Endothelial cell of umbilical vein (primary cell): ENCODE measurements at regions not wholly inside any gene's neighbourhood (a gene's known extent, or its start where the extent isn't known, plus 50 kb on each side); places are given as distances from the start of the nearest gene placed in this dataset.

Source experiments
- BruUV-seq: library from RNA; stranded (reverse); fragments of 400-500 nt; replicated peaks from 2 replicates; lab custom pipeline; 2021; lab: Mats Ljungman, UMichigan
- CTCF ChIA-PET: fragments of 300-600, 350-600 bp; sonication (Branson Sonifier 250); formaldehyde crosslinking; loops from one replicate; lab custom pipeline; 2021; ENCODE audit warnings: antibody characterized with exemption, inconsistent platforms; lab: Charles Lee
- POLR2A ChIA-PET: fragments of 300-600, 350-600 bp; sonication (Branson Sonifier 250); formaldehyde crosslinking; loops from one replicate; lab custom pipeline; 2021; ENCODE audit warnings: antibody characterized with exemption, inconsistent platforms; lab: Charles Lee
- DNase-seq: peaks from one replicate; pipeline ENCODE4 v3.0.0-alpha.2; 2011; ENCODE audit warnings: low read depth, low spot score
- FAIRE-seq: peaks from 2 replicates; lab custom pipeline; 2011; peaks lifted over from hg19 to GRCh38; lab: Jason Lieb, UNC
- H2AFZ ChIP-seq: 2 replicates; pipeline ENCODE4 v1.6.0; 2012; ENCODE audit warnings: low read depth, low read length, control low read depth, inconsistent platforms
- H3K27ac ChIP-seq: 2 replicates; pipeline ENCODE4 v1.5.1; 2011; ENCODE audit warnings: low read depth, mild to moderate bottlenecking, control low read depth, low read length, moderate library complexity; ENCODE audit not compliant: insufficient read depth
- H3K27me3 ChIP-seq, 2 experiments: 2 replicates each; pipeline versions ENCODE4 v1.6.0 to v1.6.1; 2011; ENCODE audit warnings: low read length in 2 of 2, mixed read lengths in 1 of 2; ENCODE audit not compliant: control insufficient read depth in 2 of 2, insufficient read depth in 2 of 2
- H3K36me3 ChIP-seq, 2 experiments: 2 replicates in 1 of 2; 3 replicates in 1 of 2; pipeline ENCODE4 v1.5.1; 2011; ENCODE audit warnings: low read length in 2 of 2, mild to moderate bottlenecking in 1 of 2, moderate library complexity in 1 of 2; ENCODE audit not compliant: control insufficient read depth in 2 of 2, insufficient read depth in 2 of 2; ENCODE audit errors: extremely low read depth in 1 of 2
- H3K4me1 ChIP-seq: 3 replicates; pipeline ENCODE4 v1.5.1; 2011; ENCODE audit warnings: mild to moderate bottlenecking, low read length; ENCODE audit not compliant: control insufficient read depth, insufficient read depth; ENCODE audit errors: extremely low read depth
- H3K4me2 ChIP-seq: 2 replicates; pipeline ENCODE4 v1.6.1; 2011; ENCODE audit warnings: low read length, control low read depth, mixed read lengths; ENCODE audit not compliant: insufficient read depth
- H3K4me3 ChIP-seq, 3 experiments: fragments of 200-600 bp in 1 of 3; sonication (generic), shearing (Covaris generic) in 1 of 3; replicated peaks in 1 of 3; 2 replicates each; pipeline ENCODE4 v1.5.1; 2011 to 2016; ENCODE audit warnings: control low read depth in 3 of 3, low read length in 3 of 3, mild to moderate bottlenecking in 2 of 3, inconsistent platforms in 1 of 3, low read depth in 1 of 3, moderate library complexity in 1 of 3; ENCODE audit not compliant: insufficient read depth in 1 of 3
- H3K79me2 ChIP-seq: 2 replicates; pipeline ENCODE4 v1.6.0; 2012; ENCODE audit warnings: low read length, inconsistent platforms; ENCODE audit not compliant: control insufficient read depth, insufficient read depth
- H3K9ac ChIP-seq: replicated peaks from 2 replicates; pipeline ENCODE3; 2011; ENCODE audit warnings: low read length, control low read depth; ENCODE audit not compliant: insufficient read depth; ENCODE audit errors: extremely low read depth
- H3K9me1 ChIP-seq: replicated peaks from 3 replicates; pipeline ENCODE4 v1.6.0; 2011; ENCODE audit warnings: mild to moderate bottlenecking, low read length; ENCODE audit not compliant: control insufficient read depth, insufficient read depth; ENCODE audit errors: extremely low read depth
- H3K9me3 ChIP-seq: replicated peaks from 2 replicates; pipeline ENCODE4 v1.5.1; 2012; ENCODE audit warnings: low read length, inconsistent platforms; ENCODE audit not compliant: control insufficient read depth, insufficient read depth
- H4K20me1 ChIP-seq: replicated peaks from 2 replicates; pipeline ENCODE3; 2011; ENCODE audit warnings: mild to moderate bottlenecking, low read length; ENCODE audit not compliant: control insufficient read depth, insufficient read depth; ENCODE audit errors: extremely low read depth
- CTCF ChIP-seq, 2 donors: IDR thresholded peaks; 1 replicate in 1 of 2; 2 replicates in 1 of 2; pipeline ENCODE4 v1.5.1; 2011; ENCODE audit warnings: low read length in 2 of 2, mild to moderate bottlenecking in 2 of 2, moderate library complexity in 2 of 2, control low read depth in 1 of 2, inconsistent platforms in 1 of 2, low read depth in 1 of 2; ENCODE audit not compliant: insufficient read depth in 1 of 2; ENCODE audit errors: extremely low read depth in 1 of 2
- EZH2 ChIP-seq: IDR thresholded peaks from 2 replicates; pipeline ENCODE4 v1.6.1; 2012; ENCODE audit warnings: borderline replicate concordance, low read depth, mild to moderate bottlenecking, moderate library complexity, low read length, inconsistent platforms; ENCODE audit not compliant: severe bottlenecking
- FOS ChIP-seq: IDR thresholded peaks from 2 replicates; pipeline ENCODE4 v1.6.1; 2011; ENCODE audit warnings: mild to moderate bottlenecking, low read length, moderate library complexity, borderline replicate concordance; ENCODE audit not compliant: insufficient read depth
- GATA2 ChIP-seq: IDR thresholded peaks from 2 replicates; pipeline ENCODE4 v1.7.0; 2011; ENCODE audit warnings: low read depth, mild to moderate bottlenecking, moderate library complexity, mixed read lengths, low read length; ENCODE audit not compliant: insufficient read length, insufficient read depth
- JUN ChIP-seq: IDR thresholded peaks from 2 replicates; pipeline ENCODE4 v1.6.1; 2011; ENCODE audit warnings: borderline replicate concordance, low read depth; ENCODE audit not compliant: insufficient read length, insufficient read depth
- MAX ChIP-seq: IDR thresholded peaks from 2 replicates; pipeline ENCODE4 v1.6.1; 2011; ENCODE audit not compliant: insufficient read depth, insufficient read length
- MYC ChIP-seq: IDR thresholded peaks from one replicate; pipeline ENCODE4 v1.6.1; 2011; ENCODE audit warnings: mild to moderate bottlenecking, low read depth, low read length
- POLR2A ChIP-seq: IDR thresholded peaks from 2 replicates; pipeline ENCODE4 v1.6.1; 2012; ENCODE audit warnings: low read depth, mild to moderate bottlenecking, control low read depth, low read length
- POLR2AphosphoS5 ChIP-seq: IDR thresholded peaks from 2 replicates; pipeline ENCODE4 v1.6.1; 2012; ENCODE audit warnings: low read depth, mild to moderate bottlenecking, control low read depth, low read length, moderate library complexity; ENCODE audit not compliant: insufficient read depth
- dilution Hi-C: fragments of 300-500 bp; cut with MboI; formaldehyde crosslinking; loops from one replicate; pipeline ENCODE4 v1.15.0; 2019; ENCODE audit warnings: low sequenced_read_pairs; ENCODE audit not compliant: extremely low pct_ligation_motif_present
- intact Hi-C: fragments of 100-400 bp; cut with micrococcal nuclease; formaldehyde crosslinking; loops from one replicate; pipeline ENCODE4 v1.10.0; 2022

DNA sequence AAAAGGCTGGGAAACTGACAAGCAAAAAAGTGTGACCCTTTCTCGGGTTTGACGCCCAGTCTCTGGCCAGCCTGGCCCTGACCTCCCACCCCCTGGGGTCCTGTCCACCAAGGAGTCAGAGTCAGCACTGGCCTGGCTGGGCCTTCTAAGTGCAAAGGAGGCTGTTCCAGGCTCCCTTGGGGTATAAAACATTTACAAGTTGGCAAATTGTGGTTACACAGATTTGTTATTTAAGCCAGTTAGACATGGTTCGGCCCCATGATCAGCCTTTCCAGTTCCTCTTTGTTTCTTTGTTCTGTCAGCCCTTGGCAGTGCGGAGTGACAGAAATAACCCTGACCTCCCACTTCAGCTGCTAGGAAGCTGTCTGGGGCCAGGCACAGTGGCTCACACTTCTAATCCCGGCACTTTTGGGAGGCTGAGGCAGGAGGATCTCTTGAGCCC, 161.6 kb upstream of the RAB4A start:
- Histone ChIP-seq H3K79me2 (no peaks in the 10 kb centered on the region), H2AFZ (no peak overlapping the region), H3K36me3 (no peaks in the 10 kb centered on the region), H4K20me1 (no peaks in the 10 kb centered on the region), H3K4me3 (no peak overlapping the region), H3K9me3 (no peaks in the 10 kb centered on the region), H3K4me1 (no peaks in the 10 kb centered on the region), H3K4me2 (no peak overlapping the region), H3K27me3 (no peaks in the 10 kb centered on the region), H3K9ac (no peak overlapping the region), H3K27ac (no peak overlapping the region), H3K9me1 (no peaks in the 10 kb centered on the region)
- TF ChIP-seq EZH2 (no peak), MAX (no peak), POLR2A (no peak), FOS (no peak), POLR2AphosphoS5 (no peak), JUN (no peak), GATA2 (no peak), CTCF (IDR thresholded peaks at IDR 0.05; ENCODE audit: extremely low read depth in 1 of 2, insufficient read depth in 1 of 2, low read depth in 1 of 2, low read length in 2 of 2) (no peak), MYC (no peak)
- no TSS peak for BruUV-seq
- no peak for FAIRE-seq
- dilution Hi-C loops = no loop called here
- no peak for DNase-seq
- intact Hi-C loops = no loop called here
- ChIA-PET POLR2A (no interaction called here), CTCF (interaction anchor here (1.6 kb wide), 2 partner anchors 30 to 39 kb away, joined by 3 to 4 read pairs; no protein-coding TSS in a partner anchor)
